ENCODE measurements at regions not wholly inside any gene's neighbourhood (a gene's known extent, or its start where the extent isn't known, plus 50 kb on each side); places are given as distances from the start of the nearest gene placed in this dataset.

- TF ChIP-seq MAFK (IDR thresholded peaks at IDR 0.05; ENCODE audit: low read depth, low read length) (no peak), ASH2L (IDR thresholded peaks at IDR 0.05; ENCODE audit: low read length) (no peak)
Measured at GRCh38 chr12:125271892-125272291, 206.7 kb downstream of the AACS start (continued).
